Fibroblast of skin of left biceps (primary cell): ENCODE measurements at regions not wholly inside any gene's neighbourhood (a gene's known extent, or its start where the extent isn't known, plus 50 kb on each side); places are given as distances from the start of the nearest gene placed in this dataset.

Experiments
- DNase-seq, 2 experiments: peaks; one replicate each; pipeline ENCODE4 v3.0.0-alpha.2; 2013; ENCODE audit warnings: low read depth in 2 of 2

DNA sequence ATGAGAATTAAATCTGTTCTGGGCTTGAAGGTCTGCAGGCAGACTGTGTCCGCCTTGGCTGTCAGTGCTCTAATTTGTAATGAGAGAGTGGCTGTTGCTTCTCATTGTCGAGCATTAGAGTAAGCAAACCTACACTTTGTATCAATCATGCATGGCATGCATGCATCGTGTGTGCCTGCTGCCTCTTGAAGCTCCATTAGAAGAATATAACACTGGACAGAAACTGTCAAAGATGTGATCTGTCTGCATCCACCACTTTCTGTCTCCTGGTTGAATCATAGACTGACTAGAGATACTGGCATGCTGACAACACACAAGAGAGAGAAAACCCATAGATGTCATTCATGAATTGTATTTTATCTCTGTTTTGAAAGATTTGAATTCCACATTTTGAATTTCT is 275.0 kb upstream of the NXPH2 start:
- DNase-seq: no peak

GRCh38 chr2:139048017-139048416 is 267.8 kb upstream of the NXPH2 start:
- no peak for DNase-seq

DNA sequence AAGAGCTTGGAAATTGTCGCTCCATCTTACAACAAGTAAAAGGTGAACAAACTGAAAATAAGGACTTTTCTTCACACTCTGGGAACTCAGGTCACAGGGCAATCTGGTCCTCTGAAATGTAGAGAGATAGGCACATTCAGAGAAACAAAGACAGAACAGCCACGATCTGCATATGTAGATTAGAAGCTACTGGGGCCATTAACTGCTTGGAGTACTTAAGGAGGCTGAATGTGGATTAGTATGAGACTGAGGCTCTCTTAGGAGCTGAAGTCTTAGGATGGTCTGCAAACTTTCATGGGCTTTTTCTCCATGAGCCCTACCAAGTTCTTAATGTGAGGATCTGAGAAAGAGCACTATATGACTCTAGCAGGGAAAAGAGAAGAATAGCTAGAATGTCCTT is 265.3 kb upstream of the NXPH2 start:
- DNase-seq: no peak

DNA sequence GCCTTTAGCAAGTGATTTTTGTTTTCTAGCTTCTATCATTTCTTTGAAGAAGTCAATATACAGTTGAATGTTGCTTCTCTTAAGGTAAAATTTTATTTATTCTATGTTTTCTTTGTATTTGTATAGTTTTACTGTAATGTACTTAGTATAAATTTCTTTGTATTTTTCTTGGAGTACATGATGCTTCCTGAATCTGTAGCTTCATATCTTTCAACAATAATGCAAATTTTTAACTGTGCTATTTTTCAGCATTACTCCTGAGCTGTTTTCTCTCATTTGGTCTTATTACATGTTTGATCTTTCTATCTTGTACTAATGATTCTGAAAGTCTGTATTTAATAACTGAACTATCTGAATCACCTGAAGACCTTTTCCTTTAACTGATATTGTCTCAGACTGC is 253.9 kb upstream of the NXPH2 start:
- DNase-seq: no peak

DNA sequence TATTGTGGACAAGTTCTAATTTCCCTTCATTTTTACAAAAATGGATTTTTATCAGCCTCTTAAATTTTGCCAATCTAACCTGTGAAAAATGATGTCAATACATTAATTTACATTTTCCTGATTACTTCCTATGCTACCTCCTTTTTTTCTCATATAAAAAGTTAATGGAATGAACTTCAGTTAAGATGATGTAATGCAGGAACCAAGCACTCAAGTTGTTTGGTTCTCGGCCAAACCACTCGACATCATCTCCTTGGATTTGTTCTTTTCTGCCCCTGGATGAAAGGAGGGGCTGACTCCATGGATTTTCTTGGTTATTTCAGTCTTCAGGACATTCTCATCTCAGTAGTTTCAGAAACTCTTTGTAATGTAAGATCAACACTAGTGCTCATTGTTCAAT is 253.1 kb upstream of the NXPH2 start:
- DNase-seq: peak; percentile 32 to 33

DNA sequence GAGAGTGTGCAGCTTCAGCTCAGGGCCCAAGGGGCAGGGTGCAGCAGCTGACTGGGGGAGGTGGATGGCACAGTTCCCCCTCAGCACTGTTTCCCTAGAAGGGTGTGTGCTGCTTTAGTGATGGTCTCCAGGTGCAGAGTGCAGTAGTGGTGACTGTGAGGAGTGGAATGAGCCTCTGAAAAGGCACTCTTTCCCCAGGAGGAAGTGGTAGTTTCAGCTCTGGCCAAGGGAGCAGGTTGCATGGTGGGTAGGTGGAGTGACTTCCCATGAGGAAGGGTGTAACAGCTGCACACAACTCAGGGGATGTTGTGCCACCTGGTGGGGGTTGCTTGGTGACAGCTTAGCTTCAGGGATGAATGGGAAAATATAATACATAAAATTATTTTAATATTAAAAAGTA is 251.5 kb upstream of the NXPH2 start:
- DNase-seq: peak in 1 of 2 experiments; percentile 1

GRCh38 chr2:139020287-139020686 is 240.1 kb upstream of the NXPH2 start:
- no peak for DNase-seq

- no peak for DNase-seq
These were observed 238.1 kb upstream of the NXPH2 start for GRCh38 chr2:139018252-139018651.

- DNase-seq: no peak
These were observed 226.9 kb upstream of the NXPH2 start for GRCh38 chr2:139007130-139007529.

- peak; percentile 12 to 15 for DNase-seq
These were observed 220.1 kb upstream of the NXPH2 start for GRCh38 chr2:139000131-139000785.

- DNase-seq: peak; percentile 44 to 50
These were observed 217.8 kb upstream of the NXPH2 start for GRCh38 chr2:138997856-138998517.

DNA sequence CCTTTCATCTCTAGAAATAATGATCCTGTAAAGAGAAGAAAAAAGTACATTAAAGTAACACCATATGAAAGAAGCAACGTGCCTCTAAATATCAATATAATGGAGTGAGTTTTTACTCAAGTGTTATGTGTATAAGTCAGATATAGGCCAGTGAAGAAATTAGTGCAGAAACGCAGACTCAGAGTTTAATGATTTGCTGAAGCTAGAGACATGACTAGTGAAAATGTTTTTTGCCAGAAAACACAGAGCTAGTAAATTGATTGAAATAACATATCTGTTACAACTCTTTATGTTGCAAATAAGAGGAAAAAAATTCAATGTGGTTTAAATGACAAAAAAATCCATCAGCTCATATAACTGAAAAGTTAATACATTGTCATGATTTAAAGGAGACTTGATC is 217.2 kb upstream of the NXPH2 start:
- no peak for DNase-seq

- DNase-seq: no peak
These were observed 214.3 kb upstream of the NXPH2 start for GRCh38 chr2:138994502-138994901.

- DNase-seq: no peak
These were observed 205.7 kb upstream of the NXPH2 start for GRCh38 chr2:138985881-138986280.

DNA sequence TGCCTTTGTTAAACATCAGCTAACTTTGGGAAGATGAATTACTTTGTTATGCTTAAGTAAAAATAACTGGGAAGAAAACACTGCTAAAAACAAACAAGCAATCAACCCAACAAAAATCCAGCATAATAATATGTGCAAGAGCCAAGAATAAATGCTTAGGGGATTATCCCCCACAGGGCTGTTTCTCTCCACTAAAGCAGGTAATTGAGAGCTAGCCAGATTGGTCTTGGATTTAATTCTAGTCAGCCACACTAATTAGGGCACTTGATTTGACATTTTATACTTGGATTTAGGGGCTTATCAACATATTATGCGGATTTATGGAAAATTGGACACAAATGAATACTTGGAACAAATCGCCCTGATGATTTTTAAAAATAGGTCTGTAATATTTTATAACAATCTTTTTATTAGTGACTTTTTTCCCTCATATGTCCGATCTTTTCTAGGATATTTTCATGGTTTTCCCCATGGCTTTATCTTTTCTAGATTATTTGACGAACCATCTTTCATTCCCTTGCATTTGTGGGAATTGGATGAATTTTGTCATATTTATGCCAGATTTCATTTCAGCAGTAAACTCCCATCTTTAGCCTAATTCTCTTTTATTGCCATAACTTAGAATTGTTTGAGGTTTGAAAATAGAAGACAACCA is 199.1 kb upstream of the NXPH2 start:
- DNase-seq: no peak

DNA sequence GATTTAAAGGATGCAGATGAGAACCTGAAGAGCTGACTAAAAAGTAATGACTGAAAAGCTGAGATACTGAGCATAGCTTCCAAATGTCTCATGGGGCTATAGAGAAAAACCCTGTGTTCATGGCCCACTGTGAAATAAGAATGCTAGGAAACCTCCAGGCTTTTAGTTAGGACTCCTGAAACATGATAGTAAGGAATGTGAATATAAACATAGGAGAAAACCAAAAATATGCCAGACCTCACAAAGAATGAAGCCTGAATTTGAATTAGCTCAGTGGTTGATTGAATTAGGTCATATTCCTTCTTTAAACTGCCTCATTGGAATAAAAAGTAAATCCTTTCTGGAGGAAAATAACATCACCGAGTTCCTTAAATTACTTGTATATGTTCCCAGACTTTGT is 194.5 kb upstream of the NXPH2 start:
- DNase-seq: peak; percentile 72 to 78

- DNase-seq: no peak
These were observed 184.2 kb upstream of the NXPH2 start for GRCh38 chr2:138964418-138964817.

DNA sequence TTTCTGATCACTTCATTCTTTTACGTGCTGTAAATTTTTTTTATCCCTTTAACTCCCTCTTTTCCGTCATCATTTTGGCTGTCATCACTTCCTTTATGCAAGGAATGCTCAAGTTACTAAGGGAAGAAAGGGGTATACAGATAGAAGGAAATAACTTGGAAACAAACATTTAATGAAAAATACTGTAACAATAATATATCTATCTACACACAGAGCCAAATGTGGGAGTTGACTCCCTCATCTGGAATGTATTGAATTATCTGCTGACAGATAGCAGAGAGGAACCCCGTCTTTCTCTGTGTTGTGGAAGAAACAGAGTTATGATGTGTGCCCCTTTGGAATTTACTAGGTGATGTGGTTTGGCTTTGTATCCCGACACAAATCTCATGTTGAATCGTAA is 182.5 kb upstream of the NXPH2 start:
- peak; percentile 40 to 47 for DNase-seq

DNA sequence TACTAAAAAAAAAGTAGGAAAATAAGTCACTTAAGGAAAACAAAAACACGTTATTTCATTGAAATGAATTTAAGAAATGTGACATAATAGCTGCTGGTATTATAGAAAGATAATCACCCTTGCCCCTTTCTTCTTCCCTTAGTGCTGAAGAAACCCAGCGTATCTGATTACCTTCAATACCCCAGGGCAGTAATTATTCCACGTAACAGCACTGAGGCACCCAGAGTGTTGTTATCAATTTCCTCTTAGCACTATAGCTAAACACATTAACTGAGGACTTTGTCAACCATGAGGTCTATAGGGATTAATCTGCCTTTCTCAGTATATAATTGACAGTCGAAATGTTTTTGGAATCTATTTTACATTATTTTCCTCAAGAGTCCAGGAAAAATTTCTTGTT is 180.0 kb upstream of the NXPH2 start:
- DNase-seq: no peak

DNA sequence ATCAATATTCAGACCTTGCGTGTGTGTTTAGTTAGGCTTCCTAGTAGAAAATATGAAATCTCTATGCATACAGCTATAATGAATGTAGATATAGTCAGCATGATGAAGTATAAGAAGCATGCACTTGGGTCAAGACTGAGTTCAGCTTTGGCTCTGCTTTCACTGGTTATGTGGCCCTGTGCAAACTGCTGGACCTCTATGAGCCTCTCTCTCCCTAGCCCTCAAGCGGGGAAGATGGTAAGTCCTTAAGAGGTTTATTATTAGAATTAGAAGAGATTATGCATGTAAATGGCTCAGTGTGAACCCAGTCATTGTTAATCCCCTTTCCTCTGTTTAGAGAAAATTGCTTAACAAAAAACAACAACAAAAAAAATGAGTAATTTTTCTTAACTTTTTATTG is 178.8 kb upstream of the NXPH2 start:
- no peak for DNase-seq

DNA sequence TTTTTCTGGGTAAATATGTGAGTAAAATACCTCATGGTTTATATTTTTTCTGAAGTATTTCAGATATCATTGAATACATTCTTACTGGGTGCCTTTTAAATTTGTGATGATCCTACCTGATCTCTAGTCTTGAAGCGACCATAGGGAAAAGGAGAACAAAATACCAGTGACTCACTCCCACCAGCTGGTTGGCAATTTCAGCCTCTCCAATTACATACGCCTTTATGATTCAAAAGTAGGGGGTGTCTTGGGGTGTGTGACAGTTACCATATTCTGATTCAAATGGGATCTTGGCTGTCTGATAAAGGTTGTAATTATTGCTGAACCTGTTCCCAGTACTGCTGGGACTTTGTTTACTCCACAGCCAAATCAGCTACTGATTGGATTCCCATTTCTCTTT is 175.9 kb upstream of the NXPH2 start:
- DNase-seq: no peak

DNA sequence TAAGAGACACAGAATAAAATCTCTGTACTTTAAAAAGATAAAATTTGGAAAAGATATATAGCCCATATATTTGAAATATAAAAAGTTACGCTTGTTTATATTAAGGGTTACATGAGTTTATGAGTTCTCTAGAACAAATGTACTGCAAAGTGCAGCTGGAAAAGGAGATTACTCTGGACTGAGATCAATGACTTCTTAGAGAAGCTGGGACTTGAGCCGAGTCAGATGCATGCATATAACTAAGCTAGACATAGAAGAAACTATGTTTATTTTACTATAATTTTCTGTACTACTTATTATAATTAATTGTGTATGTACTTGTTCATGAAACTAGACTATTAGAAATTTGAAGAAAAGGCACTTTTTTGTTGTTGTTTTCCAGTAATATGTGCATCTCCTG is 170.3 kb upstream of the NXPH2 start:
- no peak for DNase-seq

- no peak for DNase-seq
These were observed 169.3 kb upstream of the NXPH2 start for GRCh38 chr2:138949517-138949916.
